ENCODE measurements at regions not wholly inside any gene's neighbourhood (a gene's known extent, or its start where the extent isn't known, plus 50 kb on each side); places are given as distances from the start of the nearest gene placed in this dataset.
A peak's percentile ranks its signal among the peaks of the same experiment; 100 is the strongest.

GRCh38 chr20:50370036-50370566, 140.1 kb upstream of the PTPN1 start:
- FAIRE-seq (no peak), DNase-seq (ENCODE audit: low read depth, low spot score) (no peak)
- H4K20me1 ChIP-seq (ENCODE audit: control insufficient read depth, extremely low read depth, insufficient read depth, low read length): no peaks in the 10 kb centered on the region
- H3K27me3 ChIP-seq (ENCODE audit: control insufficient read depth, extremely low read depth, insufficient read depth, low read length): no peaks in the 10 kb centered on the region
- peaks cover 2% of the 10 kb centered on the region for H3K9me1 ChIP-seq (ENCODE audit: control insufficient read depth, extremely low read depth, insufficient read depth, low read length)
- H3K4me3 ChIP-seq (ENCODE audit: control insufficient read depth in 2 of 3, extremely low read depth in 1 of 3, insufficient read depth in 2 of 3, low read depth in 1 of 3, low read length in 3 of 3): no peak overlapping the region
- no peaks in the 10 kb centered on the region for H3K36me3 ChIP-seq (ENCODE audit: control insufficient read depth in 2 of 2, extremely low read depth in 1 of 2, insufficient read depth in 2 of 2, low read length in 2 of 2)
- H2AFZ ChIP-seq (ENCODE audit: control insufficient read depth, low read length): no peak overlapping the region
- TF ChIP-seq CTCF (optimal IDR thresholded peaks at IDR 0.05 in 1 of 3, IDR thresholded peaks at IDR 0.05 in 1 of 3, conservative IDR thresholded peaks at IDR 0.05 in 1 of 3; ENCODE audit: extremely low read depth in 1 of 3, insufficient read depth in 2 of 3, low read length in 3 of 3) (no peak), EZH2 (IDR thresholded peaks at IDR 0.05; ENCODE audit: low read length) (no peak)
- dilution Hi-C loops (cut with MboI; ENCODE audit: extremely low pct_ligation_motif_present, low sequenced_read_pairs): no loop called here
- H3K4me1 ChIP-seq (ENCODE audit: control insufficient read depth, extremely low read depth, insufficient read depth, low read length): peaks cover 27% of the 10 kb centered on the region
- no peak overlapping the region for H3K27ac ChIP-seq (ENCODE audit: control insufficient read depth, insufficient read depth, low read length)
- no peak overlapping the region for H3K4me2 ChIP-seq (ENCODE audit: control insufficient read depth, extremely low read depth, insufficient read depth, low read depth, low read length)
- no peak overlapping the region for H3K9ac ChIP-seq (ENCODE audit: control insufficient read depth, extremely low read depth, insufficient read depth, low read length)
- no peaks in the 10 kb centered on the region for H3K9me3 ChIP-seq (ENCODE audit: control insufficient read depth, low read depth, low read length)
- no peaks in the 10 kb centered on the region for H3K79me2 ChIP-seq (ENCODE audit: control insufficient read depth, insufficient read depth, low read length)

- Histone ChIP-seq H3K4me3 (ENCODE audit: control insufficient read depth in 2 of 3, extremely low read depth in 1 of 3, insufficient read depth in 2 of 3, low read depth in 1 of 3, low read length in 3 of 3) (no peak overlapping the region), H4K20me1 (ENCODE audit: control insufficient read depth, extremely low read depth, insufficient read depth, low read length) (no peaks in the 10 kb centered on the region), H3K36me3 (ENCODE audit: control insufficient read depth in 2 of 2, extremely low read depth in 1 of 2, insufficient read depth in 2 of 2, low read length in 2 of 2) (no peaks in the 10 kb centered on the region), H3K27me3 (ENCODE audit: control insufficient read depth, extremely low read depth, insufficient read depth, low read length) (no peaks in the 10 kb centered on the region), H3K4me1 (ENCODE audit: control insufficient read depth, extremely low read depth, insufficient read depth, low read length) (peaks cover 35% of the 10 kb centered on the region), H3K9me1 (ENCODE audit: control insufficient read depth, extremely low read depth, insufficient read depth, low read length) (peaks cover 2% of the 10 kb centered on the region), H2AFZ (ENCODE audit: control insufficient read depth, low read length) (no peak overlapping the region), H3K9ac (ENCODE audit: control insufficient read depth, extremely low read depth, insufficient read depth, low read length) (no peak overlapping the region), H3K79me2 (ENCODE audit: control insufficient read depth, insufficient read depth, low read length) (no peaks in the 10 kb centered on the region), H3K27ac (ENCODE audit: control insufficient read depth, insufficient read depth, low read length) (no peak overlapping the region), H3K9me3 (ENCODE audit: control insufficient read depth, low read depth, low read length) (no peaks in the 10 kb centered on the region), H3K4me2 (ENCODE audit: control insufficient read depth, extremely low read depth, insufficient read depth, low read depth, low read length) (peak overlapping the region; percentile 14)
- no peak for FAIRE-seq
- no peak for TF ChIP-seq CTCF (optimal IDR thresholded peaks at IDR 0.05 in 1 of 3, IDR thresholded peaks at IDR 0.05 in 1 of 3, conservative IDR thresholded peaks at IDR 0.05 in 1 of 3; ENCODE audit: extremely low read depth in 1 of 3, insufficient read depth in 2 of 3, low read length in 3 of 3)
- no peak for DNase-seq (ENCODE audit: low read depth, low spot score)
- dilution Hi-C loops (cut with MboI; ENCODE audit: extremely low pct_ligation_motif_present, low sequenced_read_pairs): no loop called here
Observed at GRCh38 chr20:50371878-50372769, 138.1 kb upstream of the PTPN1 start.

Measured in keratinocyte (primary cell).